Tibial nerve (tissue), 4 donors: ENCODE measurements at regions not wholly inside any gene's neighbourhood (a gene's known extent, or its start where the extent isn't known, plus 50 kb on each side); places are given as distances from the start of the nearest gene placed in this dataset.

ENCODE experiments used
- CTCF ChIP-seq, 5 experiments: fragments of 200-600 bp in 3 of 5; fragments of 450-650 bp in 2 of 5; sonication (generic) in 3 of 5; IDR thresholded peaks; one replicate each; pipeline ENCODE4 v1.5.1; 2016 to 2019; ENCODE audit warnings: antibody characterized with exemption in 5 of 5, mild to moderate bottlenecking in 3 of 5, moderate library complexity in 2 of 5
- EP300 ChIP-seq, 2 donors: sonication (generic); formaldehyde crosslinking; IDR thresholded peaks; one replicate each; pipeline ENCODE4 v1.6.1; 2017; ENCODE audit warnings: antibody characterized with exemption in 2 of 2, mild to moderate bottlenecking in 1 of 2
- POLR2A ChIP-seq, 2 donors: fragments of 450-650 bp; IDR thresholded peaks; one replicate each; pipeline ENCODE4 v1.6.1; 2017; ENCODE audit warnings: antibody characterized with exemption in 2 of 2, mild to moderate bottlenecking in 2 of 2, moderate library complexity in 2 of 2

- TF ChIP-seq POLR2A (IDR thresholded peaks at IDR 0.05) (no peak), CTCF (IDR thresholded peaks at IDR 0.05) (no peak), EP300 (IDR thresholded peaks at IDR 0.05) (no peak)
Measured at GRCh38 chr16:59204589-59204988, 470.5 kb upstream of the GOT2 start.
